Peyer's patch (tissue), 4 donors: ENCODE measurements at regions not wholly inside any gene's neighbourhood (a gene's known extent, or its start where the extent isn't known, plus 50 kb on each side); places are given as distances from the start of the nearest gene placed in this dataset.

Experiments used
- POLR2A ChIP-seq, 2 donors: fragments of 450-650 bp; IDR thresholded peaks; one replicate each; pipeline ENCODE4 v1.5.1; 2017; ENCODE audit warnings: antibody characterized with exemption in 2 of 2, mild to moderate bottlenecking in 2 of 2, moderate library complexity in 2 of 2
- TF ChIP-seq, protein P1 (sequence below), 6 experiments: fragments of 450-650 bp in 4 of 6; fragments of 200-600 bp in 2 of 6; sonication (generic) in 1 of 6; IDR thresholded peaks; one replicate each; pipeline ENCODE4 v1.5.1; 2017 to 2019; ENCODE audit warnings: antibody characterized with exemption in 6 of 6, mild to moderate bottlenecking in 3 of 6, moderate library complexity in 1 of 6

DNA sequence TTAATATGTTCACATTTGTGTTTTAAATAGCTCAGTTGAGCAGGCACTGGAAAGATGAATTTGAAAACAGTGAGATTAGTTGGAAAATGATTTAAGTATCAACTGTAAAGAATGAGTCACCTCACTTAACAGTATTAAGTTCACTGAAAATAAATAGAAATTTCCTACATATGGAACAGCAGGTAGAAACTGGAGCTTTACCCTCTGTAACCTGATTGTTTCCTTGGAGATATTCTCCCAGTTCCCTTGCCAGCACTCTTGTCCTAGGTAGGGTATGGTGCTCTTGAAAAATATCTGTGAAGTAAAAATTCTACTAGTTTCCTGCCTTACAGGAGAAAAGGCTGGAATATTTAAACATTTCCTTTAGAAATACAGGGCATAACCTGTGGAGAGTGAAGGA, 81.3 kb upstream of the DLGAP1 start:
- TF ChIP-seq, protein P1, sequence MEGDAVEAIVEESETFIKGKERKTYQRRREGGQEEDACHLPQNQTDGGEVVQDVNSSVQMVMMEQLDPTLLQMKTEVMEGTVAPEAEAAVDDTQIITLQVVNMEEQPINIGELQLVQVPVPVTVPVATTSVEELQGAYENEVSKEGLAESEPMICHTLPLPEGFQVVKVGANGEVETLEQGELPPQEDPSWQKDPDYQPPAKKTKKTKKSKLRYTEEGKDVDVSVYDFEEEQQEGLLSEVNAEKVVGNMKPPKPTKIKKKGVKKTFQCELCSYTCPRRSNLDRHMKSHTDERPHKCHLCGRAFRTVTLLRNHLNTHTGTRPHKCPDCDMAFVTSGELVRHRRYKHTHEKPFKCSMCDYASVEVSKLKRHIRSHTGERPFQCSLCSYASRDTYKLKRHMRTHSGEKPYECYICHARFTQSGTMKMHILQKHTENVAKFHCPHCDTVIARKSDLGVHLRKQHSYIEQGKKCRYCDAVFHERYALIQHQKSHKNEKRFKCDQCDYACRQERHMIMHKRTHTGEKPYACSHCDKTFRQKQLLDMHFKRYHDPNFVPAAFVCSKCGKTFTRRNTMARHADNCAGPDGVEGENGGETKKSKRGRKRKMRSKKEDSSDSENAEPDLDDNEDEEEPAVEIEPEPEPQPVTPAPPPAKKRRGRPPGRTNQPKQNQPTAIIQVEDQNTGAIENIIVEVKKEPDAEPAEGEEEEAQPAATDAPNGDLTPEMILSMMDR (IDR thresholded peaks at IDR 0.05), result no peak
- no peak for TF ChIP-seq POLR2A (IDR thresholded peaks at IDR 0.05)
